Gastroesophageal sphincter (tissue), 4 donors: ENCODE measurements at regions not wholly inside any gene's neighbourhood (a gene's known extent, or its start where the extent isn't known, plus 50 kb on each side); places are given as distances from the start of the nearest gene placed in this dataset.

Source experiments
- ATAC-seq: fragments of 150-250 bp; one replicate; pipeline ENCODE4 v1.9.1; 2016; ENCODE audit warnings: mild to moderate bottlenecking, moderate library complexity
- H3K27ac ChIP-seq, 4 donors: fragments of 200-600 bp; sonication (generic) in 3 of 4; 1 replicate in 3 of 4; 2 replicates in 1 of 4; pipeline ENCODE4 v1.5.1; 2016 to 2019
- H3K27me3 ChIP-seq: fragments of 200-600 bp; sonication (generic); one replicate; pipeline ENCODE4 v1.5.1; 2019
- H3K36me3 ChIP-seq, 2 donors: fragments of 200-600 bp; sonication (generic); one replicate each; pipeline ENCODE4 v1.5.1; 2019; ENCODE audit warnings: control low read depth in 1 of 2
- H3K4me1 ChIP-seq, 3 donors: fragments of 200-600 bp; sonication (generic); 1 replicate in 2 of 3; 2 replicates in 1 of 3; pipeline ENCODE4 v1.5.1; 2016 to 2019; ENCODE audit warnings: control low read depth in 2 of 3
- H3K4me3 ChIP-seq, 2 donors: fragments of 200-600 bp; sonication (generic); one replicate each; pipeline ENCODE4 v1.5.1; 2019; ENCODE audit warnings: mild to moderate bottlenecking in 1 of 2, moderate library complexity in 1 of 2
- H3K9me3 ChIP-seq, 3 donors: fragments of 200-600 bp; sonication (generic); one replicate each; pipeline ENCODE4 v1.5.1; 2017 to 2019; ENCODE audit warnings: control low read depth in 2 of 3
- EP300 ChIP-seq: sonication (generic); formaldehyde crosslinking; IDR thresholded peaks from one replicate; pipeline ENCODE4 v1.6.1; 2017; ENCODE audit warnings: antibody characterized with exemption, mild to moderate bottlenecking
- POLR2A ChIP-seq, 2 donors: fragments of 450-650 bp; IDR thresholded peaks; one replicate each; pipeline ENCODE4 v1.6.1; 2017; ENCODE audit warnings: antibody characterized with exemption in 2 of 2, mild to moderate bottlenecking in 2 of 2, moderate library complexity in 1 of 2
- POLR2AphosphoS5 ChIP-seq: sonication (generic); formaldehyde crosslinking; IDR thresholded peaks from one replicate; pipeline ENCODE4 v1.6.1; 2017; ENCODE audit warnings: antibody characterized with exemption
- WGBS, 2 donors: methylation state at CpG; one replicate each; pipeline ENCODE4 v1.1.5; 2018; ENCODE audit warnings: low coverage in 1 of 2; 5-methylcytosine and 5-hydroxymethylcytosine counted together
- TF ChIP-seq, protein P1 (sequence below), 4 experiments: fragments of 200-600 bp in 2 of 4; fragments of 450-650 bp in 2 of 4; sonication (generic) in 1 of 4; IDR thresholded peaks; one replicate each; pipeline ENCODE4 v1.5.1; 2017 to 2019; ENCODE audit warnings: antibody characterized with exemption in 4 of 4, mild to moderate bottlenecking in 2 of 4, moderate library complexity in 2 of 4

DNA sequence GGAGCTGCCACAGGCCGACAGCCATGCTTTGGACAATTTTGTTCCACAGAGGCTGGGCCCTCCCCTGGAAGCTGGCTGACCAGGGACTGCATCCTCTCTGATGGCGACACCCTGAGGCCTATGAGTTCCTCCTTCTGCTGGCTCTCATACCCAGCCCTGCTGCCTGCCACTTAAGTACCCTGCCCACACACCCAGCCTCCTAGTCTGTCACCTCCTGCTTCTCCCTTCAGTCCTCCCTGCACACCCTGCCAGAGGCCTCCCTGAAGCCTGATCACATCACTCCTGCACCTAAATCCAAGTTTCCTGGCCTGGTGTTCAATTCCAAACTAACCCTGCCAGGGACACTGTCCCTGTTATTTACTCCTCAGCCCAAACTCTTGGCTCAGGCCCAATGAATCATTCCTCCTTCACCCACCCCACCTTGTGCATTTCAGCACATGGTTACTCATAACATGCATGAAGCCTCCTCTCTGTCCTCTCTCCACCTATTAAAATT, 136.7 kb upstream of the NECTIN1 start:
- Histone ChIP-seq H3K36me3 (no peaks in the 10 kb centered on the region), H3K27me3 (peaks cover 64% of the 10 kb centered on the region), H3K27ac (no peak overlapping the region), H3K4me1 (no peaks in the 10 kb centered on the region), H3K4me3 (no peak overlapping the region), H3K9me3 (no peaks in the 10 kb centered on the region)
- TF ChIP-seq EP300 (no peak), POLR2A (IDR thresholded peaks at IDR 0.05) (no peak), POLR2AphosphoS5 (no peak)
- TF ChIP-seq, protein P1, sequence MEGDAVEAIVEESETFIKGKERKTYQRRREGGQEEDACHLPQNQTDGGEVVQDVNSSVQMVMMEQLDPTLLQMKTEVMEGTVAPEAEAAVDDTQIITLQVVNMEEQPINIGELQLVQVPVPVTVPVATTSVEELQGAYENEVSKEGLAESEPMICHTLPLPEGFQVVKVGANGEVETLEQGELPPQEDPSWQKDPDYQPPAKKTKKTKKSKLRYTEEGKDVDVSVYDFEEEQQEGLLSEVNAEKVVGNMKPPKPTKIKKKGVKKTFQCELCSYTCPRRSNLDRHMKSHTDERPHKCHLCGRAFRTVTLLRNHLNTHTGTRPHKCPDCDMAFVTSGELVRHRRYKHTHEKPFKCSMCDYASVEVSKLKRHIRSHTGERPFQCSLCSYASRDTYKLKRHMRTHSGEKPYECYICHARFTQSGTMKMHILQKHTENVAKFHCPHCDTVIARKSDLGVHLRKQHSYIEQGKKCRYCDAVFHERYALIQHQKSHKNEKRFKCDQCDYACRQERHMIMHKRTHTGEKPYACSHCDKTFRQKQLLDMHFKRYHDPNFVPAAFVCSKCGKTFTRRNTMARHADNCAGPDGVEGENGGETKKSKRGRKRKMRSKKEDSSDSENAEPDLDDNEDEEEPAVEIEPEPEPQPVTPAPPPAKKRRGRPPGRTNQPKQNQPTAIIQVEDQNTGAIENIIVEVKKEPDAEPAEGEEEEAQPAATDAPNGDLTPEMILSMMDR (IDR thresholded peaks at IDR 0.05): no peak
- no peak for ATAC-seq
- WGBS, 2 donors: 64% methylated on average over 2 of the region's 2 CpGs; no CpG with 5 or more reads in 1 of the 2 donors

DNA sequence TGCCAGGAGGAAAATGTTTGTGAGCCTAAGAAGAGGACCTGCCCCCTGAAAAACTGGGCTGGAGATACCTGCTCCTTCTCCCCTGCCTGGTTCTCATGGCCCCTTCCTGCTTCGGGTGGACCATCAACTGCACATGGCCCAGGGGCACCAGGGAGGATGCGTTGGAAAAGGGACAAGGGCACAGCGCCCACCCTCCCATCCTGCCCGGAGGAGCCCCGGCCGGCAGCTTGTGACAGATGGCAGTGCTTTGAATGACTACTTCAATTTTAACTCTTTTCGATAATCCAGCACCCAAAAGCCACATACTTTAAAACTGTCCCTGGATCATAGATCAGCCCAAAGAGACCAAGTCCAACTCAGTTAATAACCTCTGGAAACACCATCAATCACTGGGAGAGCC, 135.8 kb upstream of the NECTIN1 start:
- TF ChIP-seq POLR2A (IDR thresholded peaks at IDR 0.05): no peak
- TF ChIP-seq, protein P1 (IDR thresholded peaks at IDR 0.05): no peak
- no peak for TF ChIP-seq EP300
- no peak for TF ChIP-seq POLR2AphosphoS5
- no peaks in the 10 kb centered on the region for H3K9me3 ChIP-seq
- H3K27me3 ChIP-seq: peaks cover 67% of the 10 kb centered on the region
- no peak for ATAC-seq
- H3K4me1 ChIP-seq: no peaks in the 10 kb centered on the region
- H3K4me3 ChIP-seq: no peak overlapping the region
- no peak overlapping the region for H3K27ac ChIP-seq
- H3K36me3 ChIP-seq: no peaks in the 10 kb centered on the region
- WGBS, 2 donors: 81 to 82% methylated on average over 7 of the region's 7 CpGs

DNA sequence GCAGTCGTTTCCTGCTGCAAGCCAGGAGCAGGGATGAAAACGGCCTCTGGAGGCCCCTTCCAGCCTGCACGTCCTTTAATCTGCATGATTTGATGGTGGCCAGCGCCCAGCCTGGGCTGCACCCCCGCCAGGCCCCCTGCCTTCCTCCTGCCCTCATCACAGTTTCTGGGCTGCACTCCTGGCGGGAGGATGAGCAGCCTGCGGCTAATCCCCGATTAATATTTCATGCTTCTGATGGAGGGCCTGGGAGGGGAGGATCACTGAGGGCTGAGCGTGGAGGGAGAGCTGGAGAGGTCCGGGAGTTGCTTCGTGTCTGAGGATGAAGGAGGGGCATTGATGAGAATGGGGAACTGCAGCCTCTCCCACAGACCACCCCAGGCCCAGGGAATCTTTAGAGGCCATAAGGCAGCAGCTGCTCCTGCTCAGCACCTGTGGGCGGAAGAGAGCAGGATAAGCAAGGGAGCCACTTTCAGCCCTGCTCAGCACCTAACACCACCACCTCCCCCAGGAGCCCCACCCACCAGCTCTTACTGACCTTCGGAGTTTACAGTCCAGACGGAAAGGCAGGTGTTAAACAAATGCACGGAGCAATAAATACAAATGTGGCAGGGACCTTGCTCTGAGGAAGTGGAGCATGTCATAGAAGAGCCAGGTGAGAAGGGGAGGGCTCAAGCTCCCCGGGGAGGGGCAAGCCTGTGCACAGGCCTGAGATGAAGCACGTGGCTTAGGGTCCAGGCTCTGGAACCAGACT, 135.0 kb upstream of the NECTIN1 start:
- Histone ChIP-seq H3K9me3 (no peaks in the 10 kb centered on the region), H3K4me3 (no peak overlapping the region), H3K36me3 (no peaks in the 10 kb centered on the region), H3K4me1 (no peaks in the 10 kb centered on the region), H3K27ac (no peak overlapping the region), H3K27me3 (peaks cover 67% of the 10 kb centered on the region)
- TF ChIP-seq EP300 (no peak), POLR2A (IDR thresholded peaks at IDR 0.05) (no peak), POLR2AphosphoS5 (no peak)
- TF ChIP-seq, protein P1 (IDR thresholded peaks at IDR 0.05): no peak
- no peak for ATAC-seq
- WGBS, 2 donors: 15 to 37% methylated on average over 3 to 9 of the region's 17 CpGs

DNA sequence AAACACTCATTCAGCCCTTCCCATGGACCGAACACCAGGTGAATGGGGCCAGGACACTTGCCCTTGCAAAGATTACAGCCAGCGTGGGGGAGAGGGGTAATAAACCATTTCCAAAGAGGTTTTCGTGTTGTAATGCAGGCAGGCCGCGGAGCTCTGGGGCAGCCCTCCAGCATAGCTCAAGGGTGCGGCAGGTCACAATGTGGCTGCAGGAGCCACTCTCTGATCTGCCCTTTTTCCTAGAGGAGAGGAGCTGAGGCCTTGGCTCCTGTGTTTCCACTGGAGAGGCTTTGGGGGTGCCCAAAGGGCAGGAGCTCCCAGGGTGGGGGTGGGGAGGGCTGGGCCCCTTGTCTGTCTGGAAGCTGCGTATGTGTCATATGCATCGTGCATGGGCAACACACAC, 134.2 kb upstream of the NECTIN1 start:
- TF ChIP-seq EP300 (no peak), POLR2AphosphoS5 (no peak), POLR2A (IDR thresholded peaks at IDR 0.05) (no peak)
- TF ChIP-seq, protein P1 (IDR thresholded peaks at IDR 0.05): no peak
- no peaks in the 10 kb centered on the region for H3K36me3 ChIP-seq
- peaks cover 67% of the 10 kb centered on the region for H3K27me3 ChIP-seq

DNA sequence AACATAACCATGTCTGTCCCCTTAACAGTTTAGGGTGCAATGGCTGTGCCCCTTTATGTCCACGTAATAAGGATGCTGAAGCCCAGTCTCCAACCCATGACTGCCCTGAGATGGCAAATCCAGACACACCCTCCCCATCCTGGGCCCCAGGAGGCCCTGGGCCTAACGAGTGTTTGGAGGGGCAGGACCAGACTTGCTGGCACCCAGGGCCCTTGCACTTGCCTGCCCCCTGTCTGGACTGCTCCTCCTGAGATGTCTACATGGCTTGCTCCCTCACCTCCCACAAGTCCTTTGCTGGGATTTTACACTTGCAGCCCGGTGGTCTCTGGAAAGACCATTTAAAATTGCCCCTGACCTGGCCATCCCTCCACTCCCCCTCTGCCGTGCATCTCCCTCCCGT, 132.2 kb upstream of the NECTIN1 start:
- Histone ChIP-seq H3K36me3 (no peaks in the 10 kb centered on the region), H3K4me1 (no peaks in the 10 kb centered on the region), H3K4me3 (no peak overlapping the region), H3K9me3 (no peaks in the 10 kb centered on the region), H3K27ac (no peak overlapping the region), H3K27me3 (peaks cover 57% of the 10 kb centered on the region)
- ATAC-seq: no peak
- WGBS, 2 donors: 35 to 57% methylated on average over 4 of the region's 5 CpGs
- TF ChIP-seq POLR2AphosphoS5 (no peak), EP300 (no peak), POLR2A (IDR thresholded peaks at IDR 0.05) (no peak)
- TF ChIP-seq, protein P1 (IDR thresholded peaks at IDR 0.05): no peak

More for the DNA sequence above, 134.2 kb upstream of the NECTIN1 start:
- 91 to 96% methylated on average over 4 to 5 of the region's 8 CpGs for WGBS, 2 donors
- Histone ChIP-seq H3K4me3 (no peak overlapping the region), H3K4me1 (no peaks in the 10 kb centered on the region), H3K9me3 (no peaks in the 10 kb centered on the region), H3K27ac (no peak overlapping the region)
- no peak for ATAC-seq
